B cell (primary cell): ENCODE measurements at regions not wholly inside any gene's neighbourhood (a gene's known extent, or its start where the extent isn't known, plus 50 kb on each side); places are given as distances from the start of the nearest gene placed in this dataset.
"Not testable (repeated sequence)": the region's sequence is repeated elsewhere in the genome, so short reads cannot be mapped to it uniquely, and the experiment has no call there.

Source experiments
- ATAC-seq: fragments of 200-7000 bp; cut with Tn5 transposase; one replicate; pipeline ENCODE4 v1.10.0; 2021; ENCODE audit warnings: low read depth, mild to moderate bottlenecking, moderate number of reproducible peaks, moderate library complexity
- CTCF ChIA-PET: fragments of 350-600 bp; sonication (Branson Sonifier 250); formaldehyde crosslinking; loops from one replicate; lab custom pipeline; 2021; ENCODE audit warnings: antibody characterized with exemption, inconsistent platforms; lab: Charles Lee
- POLR2A ChIA-PET: fragments of 350-600 bp; sonication (Branson Sonifier 250); formaldehyde crosslinking; loops from one replicate; lab custom pipeline; 2021; ENCODE audit warnings: antibody characterized with exemption; lab: Charles Lee
- DNase-seq: peaks from one replicate; pipeline ENCODE4 v3.0.0; 2013
- H2AFZ ChIP-seq: 2 replicates; pipeline ENCODE4 v1.6.1; 2012; ENCODE audit warnings: mild to moderate bottlenecking, low read depth, low read length; ENCODE audit not compliant: insufficient read depth, poor library complexity, severe bottlenecking
- H3K27ac ChIP-seq, 2 donors: 1 replicate in 1 of 2; 2 replicates in 1 of 2; pipeline ENCODE4 v1.5.1; 2012 to 2013; ENCODE audit warnings: low read length in 2 of 2, mild to moderate bottlenecking in 2 of 2, moderate library complexity in 1 of 2
- H3K27me3 ChIP-seq, 4 experiments: fragments of 200-600 bp in 1 of 4; sonication (generic) in 1 of 4; replicated peaks in 1 of 4; 1 replicate in 2 of 4; 2 replicates in 2 of 4; pipeline versions ENCODE4 v1.6.1 to v1.7.0; 2013 to 2016; ENCODE audit warnings: low read length in 3 of 4, mild to moderate bottlenecking in 2 of 4, mixed read lengths in 1 of 4, moderate library complexity in 1 of 4; ENCODE audit not compliant: insufficient read depth in 4 of 4, control insufficient read depth in 3 of 4; ENCODE audit errors: control extremely low read depth in 1 of 4
- H3K36me3 ChIP-seq, 2 experiments: replicated peaks in 1 of 2; 1 replicate in 1 of 2; 2 replicates in 1 of 2; pipeline versions ENCODE4 v1.6.1 to v1.7.1; 2013; ENCODE audit warnings: low read length in 1 of 2; ENCODE audit not compliant: insufficient read depth in 2 of 2, control insufficient read depth in 1 of 2; ENCODE audit errors: control extremely low read depth in 1 of 2, extremely low read depth in 1 of 2
- H3K4me1 ChIP-seq, 2 donors: fragments of 200-600 bp in 1 of 2; sonication (generic) in 1 of 2; 1 replicate in 1 of 2; 2 replicates in 1 of 2; pipeline versions ENCODE4 v1.5.1 to v1.6.1; 2013 to 2017; ENCODE audit warnings: low read length in 2 of 2; ENCODE audit not compliant: control insufficient read depth in 2 of 2, insufficient read depth in 2 of 2
- H3K4me2 ChIP-seq: replicated peaks from 2 replicates; pipeline ENCODE3; 2012; ENCODE audit warnings: mild to moderate bottlenecking, low read depth, low read length; ENCODE audit not compliant: poor library complexity, severe bottlenecking
- H3K4me3 ChIP-seq, 5 experiments: fragments of 200-600 bp in 1 of 5; sonication (generic) in 1 of 5; 1 replicate in 3 of 5; 2 replicates in 2 of 5; pipeline versions ENCODE4 v1.5.1 to v1.7.0; 2011 to 2016; ENCODE audit warnings: low read length in 4 of 5, mild to moderate bottlenecking in 4 of 5, low read depth in 2 of 5, control low read depth in 1 of 5, moderate library complexity in 1 of 5; ENCODE audit not compliant: insufficient read depth in 1 of 5; ENCODE audit errors: control extremely low read depth in 1 of 5, extremely low read depth in 1 of 5
- H3K79me2 ChIP-seq: fragments of 200-600 bp; sonication (generic); one replicate; pipeline ENCODE4 v1.6.0; 2016; ENCODE audit warnings: low read length; ENCODE audit not compliant: control insufficient read depth, insufficient read depth
- H3K9ac ChIP-seq: fragments of 200-600 bp; sonication (generic); 2 replicates; pipeline ENCODE4 v1.6.1; 2017; ENCODE audit warnings: mild to moderate bottlenecking, low read length, moderate library complexity
- H3K9me3 ChIP-seq, 3 donors: one replicate each; pipeline versions ENCODE4 v1.6.1 to v1.7.1; 2013; ENCODE audit warnings: low read length in 2 of 3; ENCODE audit not compliant: control insufficient read depth in 2 of 3, insufficient read depth in 1 of 3; ENCODE audit errors: control extremely low read depth in 1 of 3
- H4K20me1 ChIP-seq: 2 replicates; pipeline ENCODE4 v1.6.0; 2012; ENCODE audit warnings: mild to moderate bottlenecking, low read length; ENCODE audit not compliant: insufficient read depth, control insufficient read depth, poor library complexity, severe bottlenecking
- H3K27ac Mint-ChIP-seq: one replicate; pipeline ENCODE4 v1.8.0; 2021; ENCODE audit warnings: mixed read lengths
- H3K27me3 Mint-ChIP-seq: one replicate; pipeline ENCODE4 v1.8.0; 2021; ENCODE audit warnings: mixed read lengths
- H3K4me1 Mint-ChIP-seq: one replicate; pipeline ENCODE4 v1.8.0; 2021; ENCODE audit warnings: mixed read lengths
- H3K4me3 Mint-ChIP-seq: one replicate; pipeline ENCODE4 v1.8.0; 2021; ENCODE audit warnings: mixed read lengths
- H3K9me3 Mint-ChIP-seq: one replicate; pipeline ENCODE4 v1.8.0; 2022; ENCODE audit warnings: mixed read lengths; ENCODE audit not compliant: insufficient read depth
- EZH2 ChIP-seq: IDR thresholded peaks from 2 replicates; pipeline ENCODE4 v1.6.1; 2012; ENCODE audit warnings: borderline replicate concordance, low read depth, mild to moderate bottlenecking, moderate library complexity, low read length; ENCODE audit not compliant: insufficient read depth, poor library complexity, severe bottlenecking
- WGBS: methylation state at CpG from one replicate; pipeline ENCODE4 v1.1.5; 2013; ENCODE audit warnings: missing lambda C conversion rate; ENCODE audit not compliant: insufficient coverage; 5-methylcytosine and 5-hydroxymethylcytosine counted together
- intact Hi-C: fragments of 100-400 bp; cut with micrococcal nuclease; formaldehyde crosslinking; loops from one replicate; pipeline ENCODE4 v1.10.0; 2022
- TF ChIP-seq, protein P1 (sequence below): fragments of 200-600 bp; IDR thresholded peaks from one replicate; pipeline ENCODE4 v1.8.0; 2022; ENCODE audit warnings: antibody characterized with exemption, mild to moderate bottlenecking

- H3K27ac Mint-ChIP-seq = no peak overlapping the region
- ATAC-seq = no peak
- WGBS = no CpG with 5 or more reads among the region's 2 CpGs
These were observed 83.6 kb downstream of the ATOH1 start for GRCh38 chr4:93912146-93912545.

GRCh38 chr4:93918856-93919255 is 90.3 kb downstream of the ATOH1 start:
- Mint-ChIP-seq H3K27ac (no peak overlapping the region), H3K27me3 (no peaks in the 10 kb centered on the region), H3K9me3 (no peaks in the 10 kb centered on the region), H3K4me1 (no peaks in the 10 kb centered on the region), H3K4me3 (no peak overlapping the region)
- Histone ChIP-seq H3K79me2 (no peaks in the 10 kb centered on the region), H3K9ac (no peak overlapping the region), H3K9me3 (no peaks in the 10 kb centered on the region), H3K4me2 (no peak overlapping the region), H3K4me1 (no peaks in the 10 kb centered on the region), H3K4me3 (no peak overlapping the region), H4K20me1 (no peaks in the 10 kb centered on the region), H3K36me3 (no peaks in the 10 kb centered on the region), H2AFZ (no peak overlapping the region), H3K27ac (no peak overlapping the region), H3K27me3 (no peaks in the 10 kb centered on the region)
- no peak for DNase-seq
- ATAC-seq = no peak
- WGBS = no CpG with 5 or more reads among the region's 2 CpGs
- TF ChIP-seq, protein P1, sequence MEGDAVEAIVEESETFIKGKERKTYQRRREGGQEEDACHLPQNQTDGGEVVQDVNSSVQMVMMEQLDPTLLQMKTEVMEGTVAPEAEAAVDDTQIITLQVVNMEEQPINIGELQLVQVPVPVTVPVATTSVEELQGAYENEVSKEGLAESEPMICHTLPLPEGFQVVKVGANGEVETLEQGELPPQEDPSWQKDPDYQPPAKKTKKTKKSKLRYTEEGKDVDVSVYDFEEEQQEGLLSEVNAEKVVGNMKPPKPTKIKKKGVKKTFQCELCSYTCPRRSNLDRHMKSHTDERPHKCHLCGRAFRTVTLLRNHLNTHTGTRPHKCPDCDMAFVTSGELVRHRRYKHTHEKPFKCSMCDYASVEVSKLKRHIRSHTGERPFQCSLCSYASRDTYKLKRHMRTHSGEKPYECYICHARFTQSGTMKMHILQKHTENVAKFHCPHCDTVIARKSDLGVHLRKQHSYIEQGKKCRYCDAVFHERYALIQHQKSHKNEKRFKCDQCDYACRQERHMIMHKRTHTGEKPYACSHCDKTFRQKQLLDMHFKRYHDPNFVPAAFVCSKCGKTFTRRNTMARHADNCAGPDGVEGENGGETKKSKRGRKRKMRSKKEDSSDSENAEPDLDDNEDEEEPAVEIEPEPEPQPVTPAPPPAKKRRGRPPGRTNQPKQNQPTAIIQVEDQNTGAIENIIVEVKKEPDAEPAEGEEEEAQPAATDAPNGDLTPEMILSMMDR = no peak
- TF ChIP-seq EZH2 = no peak
- ChIA-PET CTCF (no interaction called here), POLR2A (no interaction called here)
- intact Hi-C loops = no loop called here

More at GRCh38 chr4:93912146-93912545, 83.6 kb downstream of the ATOH1 start:
- H3K27me3 ChIP-seq = no peaks in the 10 kb centered on the region
- no peaks in the 10 kb centered on the region for H4K20me1 ChIP-seq
- H3K4me2 ChIP-seq = no peak overlapping the region
- H3K4me1 ChIP-seq = no peaks in the 10 kb centered on the region
- H3K9me3 ChIP-seq = no peaks in the 10 kb centered on the region
- H3K9me3 Mint-ChIP-seq = no peaks in the 10 kb centered on the region
- no peak overlapping the region for H2AFZ ChIP-seq
- H3K27me3 Mint-ChIP-seq = no peaks in the 10 kb centered on the region
- ChIA-PET POLR2A (no interaction called here), CTCF (no interaction called here)
- no peaks in the 10 kb centered on the region for H3K4me1 Mint-ChIP-seq
- no peaks in the 10 kb centered on the region for H3K79me2 ChIP-seq
- no peaks in the 10 kb centered on the region for H3K36me3 ChIP-seq
- no peak overlapping the region for H3K4me3 ChIP-seq
- no peak overlapping the region for H3K4me3 Mint-ChIP-seq
- intact Hi-C loops = no loop called here
- H3K27ac ChIP-seq = no peak overlapping the region
- DNase-seq = no peak
- TF ChIP-seq EZH2 = no peak
- TF ChIP-seq, protein P1 = no peak
- H3K9ac ChIP-seq = no peak overlapping the region

- H3K4me3 ChIP-seq, H3K79me2 ChIP-seq, H3K4me3 Mint-ChIP-seq, H3K9me3 Mint-ChIP-seq, H3K4me2 ChIP-seq, H3K36me3 ChIP-seq, intact Hi-C loops, H3K9me3 ChIP-seq, H2AFZ ChIP-seq, H3K27me3 ChIP-seq, ATAC-seq, H3K4me1 Mint-ChIP-seq, H3K27ac Mint-ChIP-seq, H3K9ac ChIP-seq, H3K4me1 ChIP-seq, H3K27me3 Mint-ChIP-seq, POLR2A ChIA-PET, CTCF ChIA-PET, DNase-seq, H4K20me1 ChIP-seq, H3K27ac ChIP-seq: not testable (repeated sequence)
- WGBS = 100% methylated on average over 1 of the region's 2 CpGs
These were observed 95.0 kb downstream of the ATOH1 start for GRCh38 chr4:93923570-93923969.
